ENCODE measurements at regions not wholly inside any gene's neighbourhood (a gene's known extent, or its start where the extent isn't known, plus 50 kb on each side); places are given as distances from the start of the nearest gene placed in this dataset.

- Histone ChIP-seq H3K4me3 (no peak overlapping the region), H3K27me3 (no peaks in the 10 kb centered on the region), H3K9me3 (no peaks in the 10 kb centered on the region), H3K4me1 (no peaks in the 10 kb centered on the region), H3K36me3 (no peaks in the 10 kb centered on the region), H3K27ac (no peak overlapping the region)
- TF ChIP-seq POLR2A (IDR thresholded peaks at IDR 0.05) (no peak), CTCF (IDR thresholded peaks at IDR 0.05) (no peak), POLR2AphosphoS5 (IDR thresholded peaks at IDR 0.05) (no peak)
- intact Hi-C loops (cut with DNase I; ENCODE audit: low total_unique reads), result no loop called here
- DNase-seq (ENCODE audit: low spot score in 2 of 2), result no peak
Measured at GRCh38 chr3:76043746-76044145, 258.4 kb upstream of the ZNF717 start.

- no peak for DNase-seq (ENCODE audit: low spot score in 2 of 2)
- TF ChIP-seq POLR2A (IDR thresholded peaks at IDR 0.05) (no peak), POLR2AphosphoS5 (IDR thresholded peaks at IDR 0.05) (no peak), CTCF (IDR thresholded peaks at IDR 0.05) (no peak)
- Histone ChIP-seq H3K9me3 (no peaks in the 10 kb centered on the region), H3K4me1 (no peaks in the 10 kb centered on the region), H3K4me3 (no peak overlapping the region), H3K27me3 (no peaks in the 10 kb centered on the region), H3K27ac (no peak overlapping the region), H3K36me3 (no peaks in the 10 kb centered on the region)
- intact Hi-C loops (cut with DNase I; ENCODE audit: low total_unique reads), result no loop called here
Measured at GRCh38 chr3:76044601-76045600, 259.6 kb upstream of the ZNF717 start.

GRCh38 chr3:76047368-76047767 is 262.0 kb upstream of the ZNF717 start:
- H3K4me3 ChIP-seq, result no peak overlapping the region
- H3K9me3 ChIP-seq, result no peaks in the 10 kb centered on the region
- H3K27ac ChIP-seq, result no peak overlapping the region
- TF ChIP-seq CTCF (IDR thresholded peaks at IDR 0.05), result no peak
- TF ChIP-seq POLR2A (IDR thresholded peaks at IDR 0.05), result no peak
- no peak for TF ChIP-seq POLR2AphosphoS5 (IDR thresholded peaks at IDR 0.05)
- H3K27me3 ChIP-seq, result no peaks in the 10 kb centered on the region
- intact Hi-C loops (cut with DNase I; ENCODE audit: low total_unique reads), result no loop called here
- H3K36me3 ChIP-seq, result no peaks in the 10 kb centered on the region
- DNase-seq (ENCODE audit: low spot score in 2 of 2), result no peak
- no peaks in the 10 kb centered on the region for H3K4me1 ChIP-seq

GRCh38 chr3:76049776-76050175 is 264.4 kb upstream of the ZNF717 start:
- no peak overlapping the region for H3K27ac ChIP-seq
- no peaks in the 10 kb centered on the region for H3K4me1 ChIP-seq
- no peaks in the 10 kb centered on the region for H3K9me3 ChIP-seq
- no peak for TF ChIP-seq POLR2AphosphoS5 (IDR thresholded peaks at IDR 0.05)
- TF ChIP-seq CTCF (IDR thresholded peaks at IDR 0.05), result no peak
- TF ChIP-seq POLR2A (IDR thresholded peaks at IDR 0.05), result no peak
- intact Hi-C loops (cut with DNase I; ENCODE audit: low total_unique reads), result no loop called here
- no peaks in the 10 kb centered on the region for H3K36me3 ChIP-seq
- no peak overlapping the region for H3K4me3 ChIP-seq
- no peak for DNase-seq (ENCODE audit: low spot score in 2 of 2)
- no peaks in the 10 kb centered on the region for H3K27me3 ChIP-seq

- DNase-seq (ENCODE audit: low spot score in 2 of 2), result no peak
- no peaks in the 10 kb centered on the region for H3K9me3 ChIP-seq
- no peaks in the 10 kb centered on the region for H3K36me3 ChIP-seq
- no peaks in the 10 kb centered on the region for H3K4me1 ChIP-seq
- TF ChIP-seq CTCF (IDR thresholded peaks at IDR 0.05) (no peak), POLR2A (IDR thresholded peaks at IDR 0.05) (no peak), POLR2AphosphoS5 (IDR thresholded peaks at IDR 0.05) (no peak)
- H3K4me3 ChIP-seq, result no peak overlapping the region
- intact Hi-C loops (cut with DNase I; ENCODE audit: low total_unique reads), result no loop called here
- H3K27me3 ChIP-seq, result no peaks in the 10 kb centered on the region
- no peak overlapping the region for H3K27ac ChIP-seq
Measured at GRCh38 chr3:76051145-76051544, 265.8 kb upstream of the ZNF717 start.

All from breast epithelium (tissue), 4 donors.